NCI-H1436 (cell line): ENCODE measurements at regions not wholly inside any gene's neighbourhood (a gene's known extent, or its start where the extent isn't known, plus 50 kb on each side); places are given as distances from the start of the nearest gene placed in this dataset.
"Not testable (repeated sequence)": the region's sequence is repeated elsewhere in the genome, so short reads cannot be mapped to it uniquely, and the experiment has no call there.

Experiments
- DNase-seq: peaks from one replicate; lab custom pipeline; 2025; lab: John Stamatoyannopoulos, UW

DNA sequence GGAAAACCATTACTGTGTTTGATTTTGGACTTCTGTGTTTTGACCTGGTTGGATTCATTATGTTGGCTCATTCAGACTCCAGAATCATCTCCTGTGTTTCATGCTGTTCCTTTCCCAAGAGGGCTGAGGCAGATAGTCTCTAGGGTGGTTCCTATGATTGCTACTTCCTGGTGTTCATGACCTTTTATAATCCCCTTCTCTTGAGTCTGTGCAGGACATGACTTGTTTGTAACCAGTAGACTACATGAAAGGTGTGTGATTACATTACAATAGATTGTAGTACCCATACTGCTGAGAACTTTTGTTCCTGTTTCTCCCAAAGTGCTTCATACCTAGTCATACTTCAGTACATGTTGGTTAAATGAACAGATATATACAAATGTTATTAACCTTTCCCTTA is 700.6 kb downstream of the METTL15 start:
- no peak for DNase-seq

DNA sequence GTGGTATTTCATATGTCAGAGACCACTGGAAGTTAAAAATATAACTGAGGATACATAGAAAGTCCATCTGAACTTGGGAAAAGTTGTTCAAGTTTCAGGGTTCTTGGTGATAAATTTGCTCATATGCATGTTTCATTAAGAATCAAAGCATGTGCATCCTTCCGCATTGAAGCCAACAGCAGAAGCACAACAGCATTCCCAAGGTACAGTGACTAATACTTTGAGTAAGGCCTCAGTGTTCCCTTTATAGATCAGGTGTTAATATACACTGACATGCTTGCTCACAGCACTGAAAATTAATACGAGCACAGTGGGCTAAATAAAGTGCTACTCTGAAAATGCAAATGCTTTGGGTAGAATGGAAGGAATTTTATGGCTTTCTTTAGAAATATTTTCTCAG is 691.1 kb downstream of the METTL15 start:
- no peak for DNase-seq

DNA sequence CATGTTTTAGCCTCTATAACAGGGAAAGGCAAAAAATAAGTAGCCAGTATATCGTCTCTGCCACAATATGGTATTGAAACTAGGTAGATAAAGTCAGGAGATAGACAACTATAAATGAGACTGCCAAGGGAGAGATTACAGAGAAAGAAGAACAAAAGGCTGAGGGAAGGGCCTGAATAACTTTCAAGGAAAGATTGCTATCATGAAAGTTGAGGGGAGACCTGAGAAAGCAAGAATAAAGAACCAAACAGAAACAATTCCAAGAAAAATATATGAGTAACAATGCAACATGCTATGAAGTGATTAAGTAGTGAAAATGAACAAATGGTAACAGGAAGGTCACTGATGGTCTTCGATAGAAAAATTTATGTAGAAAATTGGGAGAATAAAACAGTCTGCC is 690.1 kb downstream of the METTL15 start:
- no peak for DNase-seq

DNA sequence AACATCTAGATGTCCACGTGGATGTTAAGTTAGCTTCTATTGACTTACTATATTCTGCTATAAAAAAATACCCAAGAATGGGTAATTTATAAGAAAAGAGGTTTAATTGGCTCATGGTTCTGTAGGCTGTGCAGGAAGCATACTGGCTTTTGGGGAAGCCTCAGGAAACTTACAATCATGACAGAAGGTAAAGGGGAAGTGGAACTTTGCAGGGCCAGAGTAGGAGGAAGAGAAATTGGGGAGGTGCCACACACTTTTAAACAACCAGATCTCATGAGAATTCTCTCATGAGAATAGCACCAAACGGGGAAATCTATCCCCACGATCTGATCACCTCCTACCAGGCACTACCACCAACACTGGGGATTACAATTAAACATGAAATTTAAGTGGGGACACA is 689.3 kb downstream of the METTL15 start:
- no peak for DNase-seq

DNA sequence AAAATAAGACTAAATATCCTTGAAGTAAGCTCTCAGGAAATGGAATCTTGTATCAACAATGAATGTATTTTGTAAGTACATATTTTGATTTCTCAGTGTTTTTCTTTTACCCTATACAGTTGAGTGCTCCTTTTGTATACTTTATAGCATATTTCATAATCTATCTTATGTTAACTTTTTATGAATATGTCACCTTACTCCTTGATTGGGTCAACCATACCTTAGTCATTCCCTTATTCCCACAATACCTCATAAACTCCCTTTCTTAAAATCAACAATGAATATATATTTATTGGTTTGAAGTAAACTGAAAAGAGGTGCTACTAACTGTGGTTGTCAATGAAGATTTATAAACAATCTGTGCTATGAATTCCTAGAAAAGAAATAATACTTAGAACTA is 686.2 kb downstream of the METTL15 start:
- DNase-seq: no peak

DNA sequence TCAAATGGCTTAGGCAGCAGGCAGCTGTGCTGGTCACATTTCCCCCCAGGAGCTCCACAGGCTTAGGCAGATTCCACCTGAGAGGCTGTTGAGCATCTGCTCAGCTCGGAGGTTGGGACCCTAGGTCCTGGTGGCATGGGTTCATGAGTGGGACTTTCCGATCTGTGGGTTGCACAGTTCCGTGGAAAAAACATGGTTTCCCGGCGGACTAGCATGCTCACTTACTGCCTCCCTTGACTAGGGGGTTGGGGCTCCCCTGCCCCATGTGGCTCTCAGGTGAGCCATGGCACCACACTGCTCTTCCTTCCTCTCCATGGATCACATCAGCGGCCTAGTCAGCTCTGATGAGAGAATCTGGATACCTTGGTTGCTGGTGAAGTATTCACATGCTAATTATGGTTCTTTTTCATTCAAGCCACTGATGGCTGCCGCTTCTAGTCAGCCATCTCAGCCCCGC is 685.1 kb downstream of the METTL15 start:
- no peak for DNase-seq

DNA sequence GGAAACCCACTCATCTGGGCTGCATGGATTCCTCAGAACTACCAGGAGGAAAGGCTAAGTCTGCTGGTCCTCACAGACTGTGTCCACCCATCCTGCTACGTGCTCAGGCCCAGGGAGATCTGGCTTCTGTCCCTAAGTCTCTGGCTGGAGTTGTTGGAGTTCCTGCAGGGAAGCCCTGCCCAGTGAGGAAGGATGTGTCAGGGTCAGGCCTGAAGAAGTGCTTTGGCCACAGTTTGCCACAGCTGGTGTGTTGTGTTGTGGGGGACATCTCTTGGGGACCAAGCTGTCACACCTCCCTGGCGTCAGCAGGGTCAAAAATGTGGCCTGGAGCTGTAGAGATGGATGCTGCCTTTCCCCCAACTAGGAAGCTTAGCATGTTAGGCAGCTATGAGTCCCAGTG is 684.7 kb downstream of the METTL15 start:
- no peak for DNase-seq

DNA sequence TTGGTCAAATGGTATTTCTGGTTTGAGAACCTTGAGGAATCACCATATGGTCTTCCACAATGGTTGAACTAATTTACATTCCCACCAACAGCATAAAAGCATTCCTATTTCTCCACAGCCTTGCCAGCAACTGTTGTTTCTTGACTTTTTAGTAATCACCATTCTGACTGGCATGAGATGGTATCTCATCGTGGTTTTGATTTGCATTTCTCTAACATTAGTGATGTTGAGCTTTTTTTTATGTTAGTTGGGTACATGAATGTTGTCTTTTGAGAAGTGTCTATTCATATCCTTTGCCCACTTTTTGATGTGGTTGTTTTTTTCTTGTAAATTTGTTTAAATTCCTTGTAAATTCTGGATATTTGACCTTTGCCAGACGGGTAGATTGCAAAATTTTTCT is 679.7 kb downstream of the METTL15 start:
- not testable (repeated sequence) for DNase-seq

DNA sequence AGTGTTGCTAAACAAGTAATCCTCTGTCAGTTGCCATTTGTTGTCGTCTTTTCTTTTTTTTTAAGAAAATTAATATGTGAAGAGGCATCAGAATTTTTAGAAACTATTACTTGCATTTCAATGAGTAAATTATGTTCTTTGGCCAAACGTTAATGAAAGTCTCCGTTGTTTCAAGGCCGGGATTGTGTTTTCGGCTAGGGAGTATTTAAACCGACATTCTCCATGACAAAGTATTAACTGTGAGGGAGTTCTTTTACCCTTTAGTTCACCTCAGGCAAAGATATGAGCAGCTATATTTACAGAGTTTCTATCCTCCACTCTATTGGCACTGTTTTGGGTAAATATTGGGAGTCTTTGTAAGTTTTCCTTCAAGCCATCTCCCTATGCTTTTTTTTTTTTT is 668.9 kb downstream of the METTL15 start:
- DNase-seq: no peak

DNA sequence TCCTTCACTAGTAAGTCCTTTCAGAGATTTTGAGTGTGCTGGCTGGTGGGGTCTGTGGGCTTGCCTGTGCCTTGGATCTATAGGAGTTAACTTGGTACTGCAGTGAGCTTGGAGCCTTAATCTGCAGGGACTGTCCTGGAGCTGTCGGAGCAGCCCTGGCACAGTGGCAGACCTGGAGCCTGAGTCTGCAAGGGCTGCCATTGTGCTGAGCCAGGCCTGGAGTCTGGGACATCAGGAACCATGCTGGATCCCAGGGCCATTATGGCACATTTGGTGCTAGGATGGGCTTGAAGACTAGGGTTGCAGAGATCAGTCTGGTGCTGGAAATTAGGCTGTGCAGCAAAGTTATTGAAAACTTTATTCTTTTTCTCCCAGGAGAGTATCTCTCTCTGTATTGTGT is 665.4 kb downstream of the METTL15 start:
- DNase-seq: no peak

DNA sequence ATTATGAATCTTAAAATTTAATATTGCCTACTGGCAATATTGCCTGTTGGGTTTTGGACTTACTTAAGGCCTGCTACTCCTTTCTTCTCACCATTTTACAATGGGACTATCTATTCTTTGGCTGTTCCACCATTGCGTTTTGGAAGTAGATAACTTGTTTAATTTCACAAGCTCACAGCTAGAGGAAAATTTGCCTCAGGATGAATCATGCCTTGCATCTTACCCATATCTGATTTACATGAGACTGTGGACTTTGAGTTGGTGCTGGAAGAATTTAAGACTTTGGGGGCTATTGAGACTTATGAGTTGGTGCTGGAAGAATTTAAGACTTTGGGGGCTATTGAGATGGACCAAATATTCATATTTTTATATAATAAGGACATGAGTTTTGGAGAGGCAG is 662.6 kb downstream of the METTL15 start:
- no peak for DNase-seq

DNA sequence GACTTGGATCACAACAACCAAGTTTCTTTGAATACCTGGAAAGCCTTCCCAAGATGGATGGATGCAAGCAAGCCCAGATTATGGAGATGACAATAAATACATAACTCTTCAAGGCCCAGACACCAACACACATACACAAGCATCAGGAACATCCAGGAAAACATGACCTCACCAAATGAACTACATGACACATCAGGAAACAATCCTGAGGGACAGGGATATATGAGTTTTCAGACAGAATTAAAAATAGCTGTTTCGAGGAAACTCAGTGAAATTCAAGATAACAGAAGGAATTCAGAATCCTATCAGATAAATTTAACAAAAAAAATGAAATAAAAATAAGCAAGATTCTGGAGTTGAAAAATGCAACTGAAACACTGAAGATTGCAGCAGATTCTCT is 659.4 kb downstream of the METTL15 start:
- DNase-seq: no peak

DNA sequence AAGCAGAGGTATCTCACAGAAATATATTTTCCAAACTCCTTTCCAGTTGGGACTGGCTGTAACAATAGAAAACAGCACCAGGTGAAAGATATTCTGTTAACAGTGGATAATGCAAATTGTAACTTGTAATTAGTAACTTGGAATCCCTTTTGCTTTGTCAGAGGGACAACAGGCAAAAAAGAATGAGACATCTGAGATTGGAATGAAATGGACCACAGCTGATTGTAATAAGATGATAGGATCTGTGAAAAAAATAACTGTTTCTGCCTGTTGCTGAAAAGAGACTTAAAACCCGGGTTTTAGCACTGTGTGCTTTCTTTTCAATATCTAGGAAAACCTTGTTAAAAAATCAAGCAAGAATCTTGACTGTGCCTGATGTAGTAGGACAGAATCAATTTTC is 655.7 kb downstream of the METTL15 start:
- DNase-seq: no peak

DNA sequence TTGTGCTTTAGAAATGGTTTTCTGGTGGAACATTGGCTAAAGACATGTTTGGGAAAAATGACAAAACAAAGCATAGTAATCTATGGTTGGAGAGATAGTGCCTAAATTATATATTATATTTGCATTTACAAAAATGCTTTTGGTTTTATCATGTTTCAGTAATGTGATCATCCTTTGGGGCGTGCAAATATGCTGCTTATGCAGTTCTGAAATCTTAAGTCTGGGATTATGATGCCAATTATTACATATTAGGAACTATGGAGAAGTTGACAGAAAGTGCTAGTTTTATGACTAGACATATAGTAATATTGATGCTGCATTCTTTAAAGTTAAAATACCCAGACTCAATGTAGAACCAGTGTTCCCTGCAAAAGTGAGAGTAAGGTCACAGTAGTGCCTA is 655.0 kb downstream of the METTL15 start:
- DNase-seq: no peak

DNA sequence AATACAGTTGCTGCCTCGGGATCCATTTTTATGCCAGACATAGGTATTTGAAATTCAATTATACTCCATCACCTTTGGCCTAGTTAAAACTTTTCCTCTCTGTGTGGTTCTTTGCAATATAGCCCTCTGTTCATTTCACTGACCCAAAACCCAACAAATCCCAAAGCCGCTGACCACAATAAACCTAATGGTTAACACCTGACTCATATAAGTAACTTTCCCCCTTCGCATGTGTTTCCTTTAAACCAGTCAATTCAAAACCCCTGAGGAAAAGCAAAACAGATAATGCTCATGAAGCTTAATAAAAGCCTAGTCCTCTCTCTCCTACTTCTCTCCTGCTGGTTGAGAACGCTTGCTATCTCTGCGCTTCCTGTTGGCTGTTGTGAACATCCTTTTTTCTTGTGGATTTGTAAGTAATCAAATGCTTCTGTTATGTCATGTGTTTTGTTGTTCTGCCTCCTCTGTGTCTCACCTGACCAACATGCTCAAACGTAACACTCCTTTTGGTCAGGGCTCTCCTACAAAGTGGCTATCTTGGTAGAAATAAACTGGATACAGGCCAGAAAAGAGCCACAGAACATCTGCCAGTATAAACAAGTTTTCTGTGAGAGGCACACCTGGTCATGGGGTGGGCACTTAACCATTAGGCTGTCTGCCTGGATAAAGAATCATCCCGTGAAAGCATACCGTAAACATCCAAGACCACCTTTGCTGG is 652.6 kb downstream of the METTL15 start:
- DNase-seq: no peak

DNA sequence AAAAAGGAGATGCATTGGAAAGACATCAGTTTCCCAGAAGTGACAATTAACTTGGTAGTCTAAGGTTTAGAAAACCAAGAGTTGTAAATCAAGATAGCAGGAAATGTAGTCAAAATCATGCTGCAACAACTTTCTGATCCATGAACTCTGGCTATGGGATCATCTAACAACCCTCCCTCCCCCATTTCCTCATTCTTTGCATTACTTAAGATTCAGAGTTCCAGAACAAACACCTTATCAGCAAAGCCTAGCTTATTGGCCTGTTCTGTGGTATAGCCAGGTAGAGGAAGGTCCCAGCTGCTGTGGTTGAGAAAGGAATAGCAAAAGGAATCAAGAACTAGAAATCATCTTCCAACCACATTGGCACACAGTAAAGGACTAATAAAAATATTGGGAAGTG is 651.1 kb downstream of the METTL15 start:
- no peak for DNase-seq

DNA sequence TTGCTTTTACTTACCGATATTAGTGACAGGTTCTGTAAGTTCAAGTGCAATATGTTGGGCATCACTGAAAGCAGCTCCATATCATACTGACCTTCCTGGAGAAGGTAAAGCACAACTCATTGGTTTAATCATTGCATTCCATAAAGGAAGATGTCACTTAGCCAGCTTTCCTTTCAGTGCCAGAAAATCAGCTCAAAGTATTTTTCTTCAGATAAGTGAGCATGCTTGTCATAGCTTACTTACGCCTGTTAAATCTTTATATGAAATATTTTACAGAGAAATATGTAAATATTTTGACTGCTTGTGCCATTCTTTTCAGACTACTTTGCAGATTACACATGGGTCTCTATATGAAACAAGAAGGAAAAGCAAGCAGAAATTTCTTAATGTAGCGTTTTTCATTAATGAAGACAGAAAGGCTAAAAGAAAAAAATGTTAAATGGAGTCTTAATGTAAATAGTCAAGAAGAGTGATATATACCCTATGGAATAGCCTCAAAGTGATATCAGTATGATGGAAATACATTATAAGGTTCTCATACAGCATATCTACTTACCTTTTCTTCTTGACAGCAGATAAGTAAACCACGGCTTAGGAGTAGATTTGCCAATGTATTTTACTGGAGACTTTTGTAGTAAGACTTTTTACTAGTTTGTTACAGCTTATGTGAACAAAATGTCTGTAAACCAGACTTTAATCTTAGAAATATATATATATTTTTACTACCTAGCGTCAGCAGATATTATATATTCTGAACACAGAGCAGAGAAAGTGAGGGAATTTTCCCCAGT is 649.7 kb downstream of the METTL15 start:
- no peak for DNase-seq

DNA sequence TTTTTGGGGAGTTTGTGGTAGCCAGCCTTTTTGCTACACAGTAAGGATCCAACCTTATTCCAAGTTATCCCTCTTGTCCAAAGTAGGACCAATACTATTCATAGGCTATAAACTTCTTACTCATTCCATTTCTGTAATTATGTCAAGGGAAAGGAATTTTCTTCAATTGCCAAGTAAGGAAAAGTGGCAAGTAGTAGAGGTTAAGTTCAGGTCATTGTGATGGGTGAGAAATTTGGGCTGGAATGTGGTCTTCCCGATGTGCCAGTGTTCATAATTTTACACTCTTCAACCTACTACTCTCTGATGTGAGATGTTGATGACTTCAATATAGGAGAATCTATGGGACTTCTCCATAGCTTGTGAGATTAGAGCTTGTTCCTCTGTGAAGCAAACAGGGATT is 648.8 kb downstream of the METTL15 start:
- no peak for DNase-seq

DNA sequence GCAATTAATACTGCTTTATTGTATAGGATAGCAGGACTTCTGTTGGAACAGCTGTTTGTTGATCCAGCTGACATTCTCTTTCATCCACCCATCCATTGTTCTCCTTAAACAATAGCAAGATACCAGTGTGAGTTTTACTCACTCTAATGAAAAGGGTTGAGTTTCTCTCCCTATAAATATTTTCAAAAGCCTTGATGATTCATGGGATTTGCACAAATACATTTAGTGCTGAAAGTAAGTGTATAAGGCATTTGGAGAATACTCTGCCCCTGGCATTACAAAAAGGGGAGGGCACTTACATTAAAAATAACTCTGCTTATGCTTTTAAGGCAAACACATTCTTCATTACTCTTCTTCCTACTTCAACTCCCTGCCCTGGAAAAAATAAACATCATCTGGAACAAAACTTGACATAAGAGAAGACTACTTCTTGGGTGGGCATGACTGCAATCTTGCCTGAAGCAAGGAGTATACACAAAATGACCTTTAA is 634.9 kb downstream of the METTL15 start:
- DNase-seq: no peak

DNA sequence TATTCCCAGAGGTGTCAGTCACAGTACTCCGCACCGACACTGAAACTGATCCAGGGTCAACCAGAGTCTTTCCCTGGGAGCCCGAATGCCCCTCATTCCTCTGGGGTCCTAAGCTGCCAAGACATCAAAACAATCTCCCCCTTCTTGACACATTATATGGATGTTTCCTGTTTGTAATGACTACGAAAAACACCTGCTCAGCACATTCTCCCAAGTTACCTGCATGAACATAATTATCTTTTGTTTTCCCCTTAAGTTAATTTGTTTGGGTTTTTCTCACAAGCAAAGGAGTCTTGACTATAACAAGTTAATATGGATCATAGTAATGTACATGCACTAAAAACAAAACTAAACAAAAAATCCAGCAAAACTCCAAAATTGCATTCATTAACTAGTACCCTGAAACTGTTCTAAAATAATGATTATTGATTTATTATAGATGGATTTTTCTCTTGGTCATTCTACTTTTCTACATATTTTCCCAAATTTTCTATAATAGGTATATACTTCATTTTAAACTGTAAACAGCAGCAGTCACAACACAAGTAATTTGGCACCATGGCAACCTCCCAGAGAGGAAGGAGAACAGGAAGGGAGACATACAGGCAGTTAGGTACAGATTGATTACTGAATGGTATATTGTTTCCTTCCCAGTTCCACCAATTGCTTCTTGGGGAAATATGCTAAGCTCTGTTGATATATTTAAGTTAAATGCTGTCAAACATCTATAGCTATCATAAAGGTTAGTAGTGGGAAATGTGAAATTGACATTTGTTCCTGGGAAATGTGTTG is 631.5 kb downstream of the METTL15 start:
- no peak for DNase-seq

DNA sequence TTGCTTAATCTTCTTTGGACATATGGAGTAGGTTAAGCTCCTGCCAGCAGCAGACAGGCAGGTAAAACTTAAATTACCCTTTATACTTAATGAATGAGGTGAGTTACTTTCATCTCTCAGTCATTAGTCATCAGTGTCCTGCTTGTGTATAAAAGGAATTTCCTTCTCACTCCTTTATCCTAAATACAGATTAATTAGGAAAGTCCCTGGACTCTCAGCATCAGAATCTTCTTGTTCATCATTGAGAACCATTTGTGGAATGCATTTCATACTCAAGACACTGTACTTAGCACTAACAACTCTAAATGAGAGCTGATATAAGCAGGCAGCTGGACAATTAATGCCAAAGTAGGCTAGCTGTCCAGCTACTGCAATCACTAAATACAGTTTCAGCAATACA is 630.4 kb downstream of the METTL15 start:
- DNase-seq: no peak

DNA sequence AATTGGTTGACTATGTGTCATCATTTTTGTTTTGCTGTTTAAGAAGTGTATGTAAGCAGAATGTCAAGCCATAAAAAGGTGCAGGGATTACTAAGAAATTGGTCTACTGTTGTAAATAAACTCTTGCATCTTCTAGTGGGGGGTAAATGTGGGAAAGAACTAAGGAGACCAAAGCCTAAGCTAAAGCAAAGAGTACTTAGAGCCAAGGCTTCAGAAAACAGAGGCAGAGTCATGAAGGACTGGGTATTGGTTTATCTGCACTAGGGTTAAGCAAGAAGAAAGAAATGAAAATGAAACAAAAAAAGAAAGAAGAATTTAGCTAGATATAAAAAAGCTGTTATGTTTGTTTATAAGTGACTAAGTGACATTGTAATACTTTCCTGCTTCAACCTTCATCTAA is 628.1 kb downstream of the METTL15 start:
- DNase-seq: no peak

DNA sequence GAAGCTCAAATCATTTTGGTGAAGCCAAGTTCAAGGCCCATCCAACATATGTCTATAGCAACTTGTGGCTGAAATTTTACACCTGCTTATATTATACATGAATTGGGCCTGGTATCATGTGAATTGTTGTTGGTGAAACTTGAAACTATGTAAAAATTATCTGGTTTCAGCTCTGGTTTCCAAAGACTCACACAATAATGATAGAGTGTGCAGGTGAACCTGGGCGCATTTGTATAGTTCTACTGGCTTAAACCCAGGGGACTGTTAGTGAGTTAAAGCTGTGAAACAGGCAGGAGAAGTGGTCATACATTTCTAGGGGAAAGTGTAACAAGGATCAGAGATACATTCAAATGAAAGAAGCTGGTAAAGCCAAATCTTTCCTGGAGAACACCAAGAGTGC is 627.3 kb downstream of the METTL15 start:
- DNase-seq: no peak
